GM18508 (cell line): ENCODE measurements at regions not wholly inside any gene's neighbourhood (a gene's known extent, or its start where the extent isn't known, plus 50 kb on each side); places are given as distances from the start of the nearest gene placed in this dataset.

Source experiments
- ATAC-seq: cut with Tn5 transposase; IDR thresholded peaks from one replicate; pipeline ENCODE4 v1.9.1; 2021; ENCODE audit warnings: moderate number of reproducible peaks; ENCODE audit not compliant: insufficient read depth, unreplicated experiment

- no peak for ATAC-seq
Observed at GRCh38 chrX:10800796-10801195, 180.4 kb upstream of the MID1 start.

GRCh38 chrX:10811111-10811510 lies 190.7 kb upstream of the MID1 start:
- ATAC-seq = no peak

- ATAC-seq = no peak
Observed at GRCh38 chrX:10813761-10814160, 193.4 kb upstream of the MID1 start.

GRCh38 chrX:10818651-10819050 lies 198.3 kb upstream of the MID1 start:
- no peak for ATAC-seq

GRCh38 chrX:10819973-10820372 lies 199.6 kb upstream of the MID1 start:
- ATAC-seq = no peak

GRCh38 chrX:10821293-10821692 lies 200.9 kb upstream of the MID1 start:
- ATAC-seq = no peak

DNA sequence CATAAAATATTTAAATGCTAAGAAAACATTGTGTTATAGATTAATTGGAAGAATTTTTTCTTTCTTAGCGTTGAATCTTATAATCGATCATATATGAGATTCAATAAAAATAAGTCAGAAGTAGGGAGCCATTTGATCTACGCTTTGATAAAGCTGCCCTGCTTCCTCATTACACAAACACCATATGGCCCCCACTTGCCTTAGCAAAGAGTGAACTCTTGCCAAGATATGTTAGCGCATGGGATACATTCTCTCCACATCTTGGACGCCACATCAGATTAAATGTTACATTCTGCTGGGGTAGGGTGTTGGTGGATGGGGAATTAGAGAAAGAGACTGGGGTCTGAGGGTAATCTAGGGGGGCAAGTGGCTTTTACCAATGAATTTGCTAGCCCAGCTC lies 207.7 kb upstream of the MID1 start:
- no peak for ATAC-seq

DNA sequence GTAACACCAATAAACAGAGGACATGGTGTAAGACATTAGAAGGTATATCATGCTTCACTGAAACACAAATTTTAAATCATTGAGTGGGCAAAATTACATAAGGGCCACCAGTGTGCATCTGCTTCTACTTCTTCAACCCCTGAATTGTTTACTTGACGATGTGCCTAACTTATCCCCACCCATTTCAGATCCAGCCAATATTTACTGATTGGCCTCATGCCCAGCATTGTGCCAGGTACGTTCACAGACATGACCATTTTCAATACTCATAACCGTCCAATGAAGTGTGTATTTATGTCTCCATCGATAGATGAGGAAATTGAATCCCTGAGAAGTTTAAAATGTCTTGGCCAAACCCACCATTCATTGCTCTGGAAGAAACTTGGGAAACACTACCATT lies 208.3 kb upstream of the MID1 start:
- no peak for ATAC-seq

DNA sequence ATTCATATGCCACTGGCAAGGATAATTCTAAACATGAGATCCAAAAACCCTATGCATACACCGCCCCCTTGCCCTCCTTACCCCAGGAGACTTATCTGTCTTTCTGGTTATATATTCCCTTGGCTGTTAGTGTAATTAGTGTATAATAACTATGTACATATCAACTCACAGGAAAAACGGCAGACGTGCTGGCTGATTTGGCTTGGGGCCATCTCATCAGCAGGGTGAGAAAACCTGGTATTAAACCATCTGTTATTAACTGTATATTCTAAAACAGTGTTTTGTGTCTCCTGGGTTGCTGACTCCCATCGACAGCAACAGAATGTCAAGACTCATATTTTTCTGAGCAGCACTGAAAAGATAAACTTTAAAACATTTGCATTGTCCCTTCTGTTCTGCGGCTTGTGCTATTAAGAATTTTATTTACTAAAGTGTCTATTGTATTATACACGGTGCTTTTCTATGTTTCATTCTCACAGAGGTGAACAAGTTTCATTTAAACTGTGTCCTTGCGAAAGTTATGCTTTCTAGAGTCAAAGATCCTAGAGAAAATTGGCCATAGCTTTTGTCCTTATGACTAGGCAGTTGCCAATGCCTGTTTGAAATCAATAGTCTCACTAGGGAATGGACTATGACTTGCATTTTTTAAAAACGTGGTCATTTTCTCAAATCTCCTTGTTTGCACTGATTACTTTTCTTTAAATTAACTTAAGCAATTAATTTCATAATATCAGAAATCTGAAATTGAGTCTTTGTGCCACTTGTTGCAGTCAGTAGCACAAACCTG lies 211.5 kb upstream of the MID1 start:
- no peak for ATAC-seq

- no peak for ATAC-seq
Observed at GRCh38 chrX:10833299-10834169, 213.1 kb upstream of the MID1 start.

DNA sequence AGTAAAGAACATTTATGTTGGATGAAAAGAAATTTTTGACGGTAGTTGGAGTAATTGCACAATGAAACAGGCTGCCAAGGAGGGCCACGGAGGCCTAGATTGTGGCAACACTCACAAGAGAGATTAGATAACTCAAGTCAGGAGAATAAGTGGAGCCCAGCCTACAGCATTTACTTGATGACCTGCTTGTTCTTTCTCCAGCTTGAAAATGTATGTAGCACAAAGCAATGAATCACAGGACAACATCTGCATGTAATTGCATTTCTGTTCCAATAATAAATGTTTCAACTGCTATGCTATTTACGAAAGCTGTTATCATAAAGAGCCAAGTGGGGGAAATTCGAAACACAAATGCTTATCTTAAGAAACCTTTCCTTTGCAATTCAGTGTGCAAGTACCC lies 221.2 kb upstream of the MID1 start:
- ATAC-seq = no peak

DNA sequence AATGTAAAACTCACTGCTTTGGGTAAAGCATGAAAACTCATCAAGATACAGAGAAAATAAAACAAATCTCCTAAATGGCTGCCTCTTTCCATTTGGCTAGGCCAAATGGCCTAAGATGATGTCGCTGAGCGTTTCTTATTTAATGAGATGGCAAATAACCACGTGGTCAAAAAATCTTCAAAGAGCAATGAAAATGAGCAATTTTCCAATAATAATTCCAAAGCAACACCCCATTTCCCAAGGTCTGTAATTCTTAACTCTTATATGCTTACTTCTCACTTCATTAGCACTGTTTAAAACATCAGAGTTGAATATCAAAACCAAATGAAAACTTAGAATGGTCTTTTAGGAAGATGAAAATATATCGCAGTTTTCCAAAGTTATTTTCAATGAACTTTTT lies 222.3 kb upstream of the MID1 start:
- no peak for ATAC-seq

- ATAC-seq = no peak
Observed at GRCh38 chrX:10847333-10847732, 226.9 kb upstream of the MID1 start.

DNA sequence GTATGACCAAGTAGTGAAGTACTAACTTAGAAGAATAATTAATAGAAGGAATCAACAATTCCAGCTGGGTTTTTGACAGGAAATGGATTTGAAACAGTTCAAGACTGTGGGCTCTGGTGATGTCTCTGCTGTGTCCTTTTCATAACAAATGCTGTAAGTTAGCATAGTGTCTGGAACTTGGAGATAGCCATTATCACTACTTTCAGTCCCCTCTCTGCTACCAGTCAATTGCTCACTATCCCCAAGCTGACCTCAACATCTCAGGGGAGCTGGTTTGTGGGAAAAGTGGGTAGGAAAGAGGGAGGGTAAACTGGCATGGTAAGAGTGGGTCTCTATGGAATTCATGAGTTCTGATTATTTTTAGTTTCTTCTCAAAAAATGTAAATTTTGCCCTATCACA lies 231.4 kb upstream of the MID1 start:
- ATAC-seq = no peak

- no peak for ATAC-seq
Observed at GRCh38 chrX:10854594-10854993, 234.2 kb upstream of the MID1 start.

GRCh38 chrX:10855845-10856244 lies 235.5 kb upstream of the MID1 start:
- no peak for ATAC-seq

DNA sequence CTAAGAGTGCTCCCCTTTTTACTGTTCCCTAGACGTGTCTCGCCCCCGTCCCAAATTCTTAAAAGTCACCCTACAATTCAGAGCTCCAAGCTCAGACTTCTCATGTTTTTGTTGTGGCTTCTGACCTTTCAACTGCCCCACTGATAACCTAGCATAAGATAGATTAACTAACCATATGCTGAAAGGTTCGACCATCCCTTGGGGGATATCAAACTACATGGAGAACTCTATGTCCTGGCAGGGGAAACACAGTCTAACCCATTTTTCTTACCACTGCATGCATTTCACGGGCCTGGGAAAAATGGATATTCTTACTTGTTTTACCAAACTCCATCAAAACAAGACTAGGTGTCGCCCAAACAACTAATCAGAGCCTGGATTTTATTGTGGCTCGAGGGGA lies 236.4 kb upstream of the MID1 start:
- no peak for ATAC-seq

DNA sequence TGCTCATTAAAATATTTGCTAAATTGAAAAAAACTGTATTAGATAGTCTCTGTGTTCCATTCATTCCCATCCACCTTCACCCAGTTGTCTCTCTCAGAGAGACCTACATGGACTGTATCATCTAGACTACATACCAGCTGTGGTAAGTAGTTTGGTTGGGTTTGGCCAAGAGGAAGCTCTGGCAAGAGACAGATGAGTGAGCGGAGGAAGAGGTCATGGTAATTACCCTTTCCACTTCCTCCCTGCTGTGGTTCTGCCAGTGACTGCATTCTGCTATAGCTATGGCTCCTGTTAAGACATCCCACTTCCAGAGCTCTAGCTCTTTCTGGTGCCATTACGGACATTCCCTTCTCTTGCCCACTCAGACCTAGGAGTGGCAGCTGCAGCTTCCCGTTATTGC lies 239.0 kb upstream of the MID1 start:
- ATAC-seq = peak; percentile 65

DNA sequence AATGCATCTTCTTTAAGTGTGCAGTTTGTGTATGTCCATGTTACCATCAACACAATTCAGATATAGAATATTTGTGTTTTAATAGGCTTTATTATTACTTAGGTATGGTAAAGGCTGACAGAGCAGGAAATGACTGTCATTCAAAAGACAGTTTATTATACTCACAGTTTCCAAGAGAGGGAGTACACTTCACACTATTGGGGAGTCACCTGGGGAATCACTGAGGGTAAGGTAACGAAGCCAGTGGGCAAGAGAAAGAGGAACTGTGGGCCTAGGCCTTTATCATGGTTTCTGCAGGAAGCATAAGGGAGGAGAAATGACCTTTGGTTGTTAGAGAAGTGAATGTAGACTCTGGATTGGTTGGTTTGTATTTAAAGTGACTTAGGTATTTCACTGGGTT lies 235.1 kb upstream of the HCCS start:
- ATAC-seq = peak; percentile 74

- no peak for ATAC-seq
Observed at GRCh38 chrX:10882484-10882883, 228.6 kb upstream of the HCCS start.

GRCh38 chrX:10884246-10884645 lies 226.9 kb upstream of the HCCS start:
- ATAC-seq = no peak
